KOPT-K1 (cell line): ENCODE measurements at regions not wholly inside any gene's neighbourhood (a gene's known extent, or its start where the extent isn't known, plus 50 kb on each side); places are given as distances from the start of the nearest gene placed in this dataset.

Source experiments
- H3K27ac ChIP-seq: fragments of 200-600 bp; sonication (generic); 2 replicates; pipeline ENCODE4 v1.5.1; 2016; ENCODE audit warnings: antibody characterized with exemption, mild to moderate bottlenecking, low read depth, low read length; ENCODE audit not compliant: poor library complexity, severe bottlenecking
- H3K36me3 ChIP-seq: fragments of 200-600 bp; sonication (generic); 2 replicates; pipeline ENCODE4 v1.5.1; 2017; ENCODE audit warnings: antibody characterized with exemption, mild to moderate bottlenecking, low read length, moderate library complexity; ENCODE audit not compliant: insufficient read depth
- H3K9me3 ChIP-seq: fragments of 200-600 bp; sonication (generic); 2 replicates; pipeline ENCODE4 v1.5.1; 2017; ENCODE audit warnings: antibody characterized with exemption, low read length, mild to moderate bottlenecking; ENCODE audit not compliant: insufficient read depth, poor library complexity, severe bottlenecking

DNA sequence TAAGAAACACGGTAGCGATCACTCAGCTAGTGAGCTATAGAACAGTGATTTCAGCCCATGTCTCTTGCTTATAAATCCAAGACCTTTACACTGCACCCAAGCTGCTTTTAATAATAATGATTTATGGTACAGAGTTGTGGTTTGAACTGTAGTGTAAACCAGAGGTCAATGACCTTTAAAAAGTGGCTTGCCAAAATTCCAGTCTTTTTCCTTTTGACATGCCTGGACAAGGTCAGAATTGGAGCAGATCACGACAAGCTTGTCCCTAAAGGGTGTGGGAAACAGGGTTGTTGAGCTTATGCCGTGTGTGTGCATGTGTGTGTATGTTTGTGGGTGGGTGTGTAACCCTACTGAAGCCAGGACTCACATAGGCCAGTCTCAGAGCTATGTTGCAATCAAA is 225.3 kb upstream of the CLINT1 start:
- Histone ChIP-seq H3K36me3 (no peaks in the 10 kb centered on the region), H3K27ac (no peak overlapping the region), H3K9me3 (no peaks in the 10 kb centered on the region)

DNA sequence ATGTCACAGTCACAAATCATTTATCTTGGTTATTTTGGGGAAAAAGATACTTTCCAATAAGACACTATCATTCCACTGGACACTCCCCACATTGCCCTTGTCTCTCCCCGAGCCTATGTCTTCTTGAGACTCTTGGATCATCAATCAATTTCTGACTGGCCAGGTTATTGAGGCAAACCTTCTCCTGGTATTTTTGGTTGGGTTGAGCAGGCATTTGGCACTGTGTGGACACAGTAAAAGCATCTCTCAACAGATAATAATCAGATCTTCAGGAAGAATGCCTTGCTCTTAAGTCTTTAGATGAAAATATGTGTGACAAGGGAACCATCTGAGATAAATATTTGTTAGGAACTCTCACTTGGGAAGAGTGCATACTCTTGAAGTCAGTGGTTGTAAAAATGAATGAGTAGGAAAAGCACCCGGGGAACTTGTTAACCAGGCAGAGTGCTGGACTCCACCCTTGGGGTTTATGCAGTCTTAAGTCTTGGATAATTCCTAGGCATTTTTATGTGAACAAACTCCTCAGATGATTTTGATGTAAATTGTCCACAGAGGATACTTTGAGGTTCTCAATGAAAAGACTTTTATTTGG is 223.8 kb upstream of the CLINT1 start:
- no peaks in the 10 kb centered on the region for H3K9me3 ChIP-seq
- H3K36me3 ChIP-seq: no peaks in the 10 kb centered on the region

DNA sequence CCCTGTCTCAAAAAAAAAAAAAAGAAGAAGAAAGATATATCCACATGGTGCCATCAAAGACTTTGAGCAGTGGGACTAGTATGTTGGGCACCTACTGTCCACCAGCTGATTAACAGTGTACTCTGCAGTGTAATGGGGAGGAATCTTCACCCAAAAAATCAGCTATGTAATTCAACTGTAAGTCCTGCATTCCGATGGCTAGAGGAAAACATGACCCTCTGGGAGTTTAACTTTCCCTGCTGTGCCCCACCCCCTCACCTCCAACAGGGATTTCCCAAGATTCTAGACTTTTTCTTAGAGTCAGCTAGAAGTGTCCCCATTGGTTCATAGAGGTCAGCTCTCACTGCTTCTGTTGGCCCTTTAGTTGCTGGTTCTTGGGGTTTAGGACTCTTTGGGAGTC is 221.2 kb upstream of the CLINT1 start:
- no peaks in the 10 kb centered on the region for H3K36me3 ChIP-seq
- no peak overlapping the region for H3K27ac ChIP-seq
- no peaks in the 10 kb centered on the region for H3K9me3 ChIP-seq

More for the DNA sequence above, 223.8 kb upstream of the CLINT1 start:
- H3K27ac ChIP-seq: no peak overlapping the region

DNA sequence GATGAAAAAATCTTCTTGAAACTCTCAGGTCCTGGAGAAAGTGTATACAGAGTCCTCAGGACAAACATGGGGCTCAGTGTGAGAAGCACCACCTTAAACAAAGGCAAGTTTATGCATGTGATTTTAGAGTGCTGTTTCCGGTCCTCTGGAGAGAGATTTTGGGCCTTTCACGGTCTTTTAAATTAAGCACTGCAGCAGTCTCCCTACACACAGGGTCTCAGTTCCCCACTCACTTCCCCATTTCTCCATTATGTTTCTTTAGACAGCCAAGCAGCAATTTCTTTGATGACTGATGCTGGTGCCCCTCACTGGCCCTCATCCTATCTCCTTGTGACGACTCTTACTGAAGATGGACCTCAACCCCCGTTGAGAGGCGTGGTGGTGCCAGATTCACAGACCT is 220.2 kb upstream of the CLINT1 start:
- H3K9me3 ChIP-seq: no peaks in the 10 kb centered on the region
- H3K27ac ChIP-seq: no peak overlapping the region
- H3K36me3 ChIP-seq: no peaks in the 10 kb centered on the region

DNA sequence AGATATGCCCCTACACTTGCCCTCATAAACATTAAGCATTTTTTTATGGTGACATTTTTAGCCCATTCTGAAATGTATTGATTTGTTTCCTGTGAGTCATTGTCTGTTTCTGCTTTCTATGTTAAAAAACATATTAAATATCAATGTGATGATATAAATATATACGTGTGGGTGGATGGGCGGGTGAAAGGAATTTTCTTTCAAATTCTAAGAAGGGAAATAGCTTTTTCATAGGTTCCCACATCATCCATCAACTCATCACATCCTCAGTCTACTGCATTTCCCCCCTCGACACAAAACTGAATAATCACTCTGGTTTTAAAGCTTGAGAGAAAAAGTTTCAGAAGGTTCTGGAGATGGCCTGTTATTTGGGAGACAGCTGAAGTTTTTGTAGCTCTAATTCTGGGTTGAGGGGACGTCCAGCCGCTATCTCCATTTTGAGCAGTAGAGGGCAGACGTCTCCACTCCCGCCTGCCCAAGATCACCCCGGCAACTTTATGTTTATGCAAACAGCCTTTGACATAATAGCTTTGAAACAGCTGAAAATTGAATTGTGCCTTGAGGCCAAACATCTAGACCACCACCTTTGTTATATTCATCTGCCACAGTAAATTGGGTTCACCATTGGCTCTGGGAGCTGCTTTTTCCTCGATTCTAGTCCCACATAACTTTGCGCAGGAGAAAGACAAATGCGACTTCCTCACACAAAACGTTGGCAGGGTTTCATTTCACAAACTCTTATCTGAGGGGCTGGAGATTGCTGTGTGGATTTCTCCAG is 216.2 kb upstream of the CLINT1 start:
- Histone ChIP-seq H3K9me3 (no peaks in the 10 kb centered on the region), H3K27ac (no peak overlapping the region), H3K36me3 (no peaks in the 10 kb centered on the region)

DNA sequence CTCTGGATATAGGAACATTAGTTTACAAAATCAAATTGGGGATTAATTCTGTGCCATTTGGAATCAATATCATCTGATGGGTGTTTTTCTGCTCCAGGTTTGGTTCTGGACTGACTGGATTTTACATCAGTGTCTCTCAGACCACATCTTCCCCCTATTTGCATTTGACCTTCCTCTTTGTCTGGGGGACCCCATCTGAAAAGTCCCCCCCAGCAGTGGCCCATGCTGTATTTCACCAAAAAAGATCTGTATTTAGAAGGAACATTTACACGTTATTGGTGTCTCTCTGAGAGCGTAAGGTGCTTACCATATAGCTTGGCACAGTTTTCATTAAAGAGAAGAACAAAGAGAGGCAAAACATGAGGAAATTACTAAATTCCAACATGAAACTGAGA is 215.6 kb upstream of the CLINT1 start:
- no peaks in the 10 kb centered on the region for H3K36me3 ChIP-seq
- no peaks in the 10 kb centered on the region for H3K9me3 ChIP-seq
- H3K27ac ChIP-seq: no peak overlapping the region

DNA sequence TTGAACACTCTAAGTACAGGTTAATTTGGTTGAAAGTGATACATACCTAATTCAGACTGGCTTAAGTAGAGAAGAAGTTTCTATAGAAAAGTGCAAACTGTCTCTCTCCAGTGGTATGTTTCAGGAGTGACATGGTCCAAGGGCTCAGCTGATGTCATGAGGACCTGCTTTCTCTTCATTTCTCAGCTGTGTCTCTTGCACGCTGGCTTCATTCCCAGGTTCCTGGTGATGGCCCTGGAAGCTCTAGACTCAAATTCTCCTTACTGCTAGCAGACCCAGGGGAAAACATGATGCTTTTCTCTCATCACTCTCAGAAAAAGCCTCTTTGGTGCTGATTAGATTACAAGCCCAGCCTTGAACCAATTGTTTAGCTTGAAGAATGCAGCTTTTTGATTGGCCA is 211.9 kb upstream of the CLINT1 start:
- Histone ChIP-seq H3K9me3 (no peaks in the 10 kb centered on the region), H3K36me3 (no peaks in the 10 kb centered on the region), H3K27ac (no peak overlapping the region)

DNA sequence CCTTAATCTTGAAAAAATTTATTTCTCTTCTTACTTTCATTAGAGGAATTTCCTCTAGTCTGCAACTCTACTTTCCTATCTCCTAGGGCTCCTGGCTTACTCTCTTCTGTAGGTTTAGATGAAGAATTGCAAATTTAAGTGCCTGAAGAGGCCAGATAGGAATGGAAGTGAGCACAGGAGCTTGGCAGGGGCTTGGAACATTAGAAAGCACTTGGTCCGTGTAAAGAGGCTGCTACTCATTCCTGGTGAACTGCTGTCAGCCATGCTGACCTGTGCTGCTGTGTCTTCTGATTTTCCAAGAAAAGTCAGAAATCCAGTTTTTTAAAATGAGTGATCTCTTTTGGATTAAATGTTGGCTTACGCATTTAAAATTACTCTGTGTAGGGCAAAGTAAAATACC is 210.9 kb upstream of the CLINT1 start:
- no peak overlapping the region for H3K27ac ChIP-seq

DNA sequence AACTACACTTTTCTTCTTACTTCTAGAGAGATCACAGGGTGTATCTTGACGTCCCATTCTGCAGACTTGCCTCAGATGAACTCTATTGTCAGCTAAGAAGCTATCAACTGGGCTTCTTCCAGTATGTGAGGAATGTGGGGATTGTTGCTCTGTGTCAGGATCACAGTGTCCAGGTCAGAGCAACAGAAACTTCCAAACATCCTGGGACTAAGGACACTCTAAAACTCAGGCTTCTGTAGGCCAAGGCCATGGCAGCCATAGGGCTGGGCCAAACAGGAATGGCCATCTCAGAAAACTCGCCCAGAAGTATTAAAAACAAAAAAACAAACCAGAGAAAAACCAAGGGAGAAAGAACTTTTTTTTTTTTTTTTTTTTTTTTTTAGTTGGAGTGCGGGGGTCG is 210.0 kb upstream of the CLINT1 start:
- no peak overlapping the region for H3K27ac ChIP-seq
- no peaks in the 10 kb centered on the region for H3K9me3 ChIP-seq
- H3K36me3 ChIP-seq: no peaks in the 10 kb centered on the region

More for the DNA sequence above, 210.9 kb upstream of the CLINT1 start:
- Histone ChIP-seq H3K9me3 (no peaks in the 10 kb centered on the region), H3K36me3 (no peaks in the 10 kb centered on the region)

DNA sequence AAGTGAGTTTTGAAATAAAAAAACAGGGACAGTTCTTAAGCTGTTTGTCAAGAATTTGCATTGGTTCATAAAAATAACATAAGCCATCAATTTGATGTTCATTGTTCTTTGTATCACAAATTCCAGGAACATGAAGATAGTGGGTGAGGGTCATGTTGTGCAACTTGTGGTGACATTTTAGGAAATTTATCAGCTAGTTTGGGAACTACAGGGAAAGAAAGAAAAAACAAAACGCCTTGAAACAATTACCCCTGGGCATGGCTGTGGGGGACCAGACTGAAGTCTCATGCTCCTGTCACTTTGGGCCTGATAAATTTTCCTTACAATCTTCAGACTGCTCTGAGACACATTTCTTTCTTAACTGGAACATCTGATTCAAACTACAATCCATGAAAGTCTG is 207.1 kb upstream of the CLINT1 start:
- H3K9me3 ChIP-seq: no peaks in the 10 kb centered on the region
- no peak overlapping the region for H3K27ac ChIP-seq

DNA sequence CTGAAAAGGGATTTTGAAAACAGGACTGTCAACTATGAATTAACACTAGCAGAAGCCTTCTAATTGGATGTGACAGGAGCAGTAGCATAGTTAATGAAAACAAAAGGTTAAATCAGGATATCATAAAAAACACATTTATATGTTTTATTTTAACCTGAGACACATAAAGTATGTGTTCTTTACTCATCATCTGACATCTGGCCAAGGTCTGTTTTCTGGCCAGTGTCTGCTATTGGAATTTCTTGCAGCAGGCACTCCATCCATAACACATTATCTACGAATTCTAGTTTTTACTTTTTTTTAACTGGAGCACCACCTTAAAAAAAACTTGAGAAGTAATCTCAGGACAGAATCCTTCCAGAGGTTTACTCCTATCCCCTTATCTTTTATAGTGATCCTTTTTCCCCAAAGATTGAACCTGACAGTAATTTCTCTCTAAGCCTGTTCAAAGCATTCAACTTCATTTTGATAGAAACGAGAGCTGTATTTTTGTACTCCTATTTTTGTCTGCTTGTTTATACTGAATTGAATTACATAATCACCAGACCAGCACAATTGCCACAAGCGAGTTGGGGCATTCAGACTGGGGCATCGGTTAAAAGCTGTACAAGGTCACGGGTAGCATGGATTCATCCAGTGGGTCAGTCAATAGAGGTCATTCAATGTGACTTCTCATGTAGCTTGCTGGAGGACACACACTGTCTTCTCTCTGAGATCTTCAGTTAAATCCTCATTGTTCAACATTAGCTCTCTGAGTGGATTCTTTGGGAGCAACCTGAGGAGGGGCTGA is 205.6 kb upstream of the CLINT1 start:
- H3K36me3 ChIP-seq: no peaks in the 10 kb centered on the region
- H3K27ac ChIP-seq: no peak overlapping the region
- H3K9me3 ChIP-seq: no peaks in the 10 kb centered on the region

More for the DNA sequence above, 207.1 kb upstream of the CLINT1 start:
- H3K36me3 ChIP-seq: no peaks in the 10 kb centered on the region

DNA sequence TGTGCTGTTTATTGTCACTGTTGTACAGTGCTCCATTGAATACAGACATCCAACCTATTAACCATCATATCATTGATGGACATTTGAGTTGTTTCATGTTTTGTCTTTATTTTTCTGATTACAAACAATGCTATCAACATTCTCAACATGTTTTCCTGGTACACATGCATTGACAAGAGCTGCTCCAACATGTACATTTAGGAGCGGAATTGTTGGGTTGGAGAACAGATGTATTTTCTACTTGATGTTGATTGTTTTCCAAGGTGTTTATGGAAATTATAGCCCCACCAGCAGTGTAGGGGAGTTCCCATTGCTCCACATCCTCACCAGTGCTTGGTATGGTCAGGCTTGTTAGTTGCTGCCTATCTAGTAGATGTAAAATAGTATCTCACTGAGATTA is 204.1 kb upstream of the CLINT1 start:
- Histone ChIP-seq H3K9me3 (no peaks in the 10 kb centered on the region), H3K36me3 (no peaks in the 10 kb centered on the region), H3K27ac (no peak overlapping the region)

DNA sequence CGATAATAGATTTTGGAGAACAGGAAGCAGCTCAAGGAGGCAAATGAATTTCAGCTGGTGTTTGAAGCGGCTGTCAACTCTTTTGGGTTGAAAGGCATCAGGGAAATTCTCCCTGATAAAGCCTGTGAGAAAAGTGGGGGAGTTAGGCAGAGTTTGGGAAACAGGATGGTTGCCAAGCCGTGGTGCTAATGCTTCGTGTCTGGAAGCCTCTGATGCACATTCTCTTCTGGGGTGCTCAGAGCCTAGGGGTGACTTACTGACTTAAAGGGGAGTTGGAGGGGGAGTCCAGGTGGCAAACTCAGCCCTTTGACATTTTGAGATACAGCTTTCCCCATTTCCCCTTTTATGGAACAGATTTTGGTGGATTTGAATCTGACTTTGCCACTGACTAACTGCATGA is 202.5 kb upstream of the CLINT1 start:
- no peaks in the 10 kb centered on the region for H3K36me3 ChIP-seq
- no peak overlapping the region for H3K27ac ChIP-seq
- no peaks in the 10 kb centered on the region for H3K9me3 ChIP-seq

DNA sequence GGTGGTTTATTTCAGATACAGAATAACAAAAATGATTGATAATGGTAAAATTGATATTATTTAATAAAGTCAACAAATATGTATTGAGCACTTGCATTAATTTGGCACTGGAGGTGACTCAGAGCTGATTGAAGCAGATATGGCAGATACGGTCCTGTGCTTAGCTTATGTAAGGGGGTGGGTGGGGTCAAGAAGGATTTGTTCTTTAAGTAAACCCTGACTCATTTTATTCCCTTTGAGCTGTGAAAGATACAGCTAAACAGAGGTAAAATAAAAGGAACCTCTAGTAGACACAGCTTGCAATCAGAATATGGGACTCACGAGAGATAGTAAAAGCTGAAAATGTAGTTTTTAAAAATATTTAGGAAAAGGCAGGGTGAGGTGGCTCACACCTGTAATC is 201.3 kb upstream of the CLINT1 start:
- Histone ChIP-seq H3K27ac (no peak overlapping the region), H3K36me3 (no peaks in the 10 kb centered on the region), H3K9me3 (no peaks in the 10 kb centered on the region)

DNA sequence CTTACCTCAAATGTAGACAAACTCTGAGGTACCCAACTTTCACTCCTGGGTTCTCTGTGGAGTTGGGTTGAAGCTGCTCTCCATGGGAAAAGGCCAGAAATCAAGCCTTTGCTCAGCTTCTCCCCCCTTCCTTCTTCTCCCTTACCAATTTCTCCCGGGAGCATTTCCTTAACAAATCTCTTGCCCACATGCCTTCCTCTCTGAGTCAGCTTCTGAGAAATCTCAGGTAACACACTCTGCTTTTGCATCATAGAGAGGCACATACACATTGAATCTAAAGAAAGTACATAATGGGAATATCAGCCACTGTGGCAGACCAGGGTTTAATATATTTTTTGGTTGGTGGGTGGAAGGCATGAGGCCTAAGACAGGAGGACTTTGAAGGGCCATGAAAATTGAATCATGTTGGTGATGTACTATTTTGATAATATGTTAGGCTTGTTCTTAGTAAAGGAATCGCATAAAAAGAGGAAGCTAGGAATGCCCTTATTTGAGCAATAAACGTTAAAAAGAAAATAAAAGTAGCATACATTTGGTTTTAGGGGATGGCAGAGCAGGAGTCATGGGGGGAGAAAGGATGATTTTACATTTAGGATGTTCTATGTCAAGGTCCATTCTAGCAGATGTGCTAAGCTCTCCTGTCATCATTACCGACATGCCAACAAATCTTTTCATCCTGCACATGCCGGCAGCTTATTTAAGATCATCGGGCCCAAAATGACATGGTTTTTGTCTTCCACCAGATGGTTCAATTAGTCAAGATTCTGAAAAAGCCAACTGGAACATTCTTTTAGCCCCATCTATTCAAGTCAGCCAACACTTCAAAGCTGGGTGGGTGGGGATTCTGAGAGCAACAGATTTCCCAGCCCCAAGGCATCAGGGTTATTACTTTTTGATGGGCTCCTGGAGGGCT is 199.5 kb upstream of the CLINT1 start:
- Histone ChIP-seq H3K36me3 (no peaks in the 10 kb centered on the region), H3K27ac (no peak overlapping the region)

More for the DNA sequence above, 199.5 kb upstream of the CLINT1 start:
- no peaks in the 10 kb centered on the region for H3K9me3 ChIP-seq
